ENCODE measurements at regions not wholly inside any gene's neighbourhood (a gene's known extent, or its start where the extent isn't known, plus 50 kb on each side); places are given as distances from the start of the nearest gene placed in this dataset.

- Histone ChIP-seq H3K4me1 (no peaks in the 10 kb centered on the region), H3K36me3 (no peaks in the 10 kb centered on the region), H3K27me3 (no peaks in the 10 kb centered on the region), H3K27ac (no peak overlapping the region), H3K9me3 (no peaks in the 10 kb centered on the region), H3K4me3 (no peak overlapping the region)
- no peak for TF ChIP-seq CTCF (IDR thresholded peaks at IDR 0.05)
- no peak for TF ChIP-seq POLR2A (IDR thresholded peaks at IDR 0.05)
- no peak for TF ChIP-seq POLR2AphosphoS5 (IDR thresholded peaks at IDR 0.05; ENCODE audit: insufficient read depth in 1 of 2, low read depth in 1 of 2)
- no peak for DNase-seq (ENCODE audit: extremely low spot score in 2 of 2)
- intact Hi-C loops (cut with DNase I): no loop called here
Observed at GRCh38 chr12:65613692-65614091, 210.6 kb upstream of the HMGA2 start.

- no peak for DNase-seq (ENCODE audit: extremely low spot score in 2 of 2)
- intact Hi-C loops (cut with DNase I): no loop called here
- no peak overlapping the region for H3K27ac ChIP-seq
Observed at GRCh38 chr12:65614259-65614889, 209.9 kb upstream of the HMGA2 start.

GRCh38 chr12:65615118-65615517 lies 209.2 kb upstream of the HMGA2 start:
- Histone ChIP-seq H3K9me3 (no peaks in the 10 kb centered on the region), H3K4me3 (no peak overlapping the region), H3K27me3 (no peaks in the 10 kb centered on the region), H3K4me1 (no peaks in the 10 kb centered on the region), H3K27ac (no peak overlapping the region), H3K36me3 (no peaks in the 10 kb centered on the region)
- TF ChIP-seq POLR2AphosphoS5 (IDR thresholded peaks at IDR 0.05; ENCODE audit: insufficient read depth in 1 of 2, low read depth in 1 of 2): no peak
- TF ChIP-seq POLR2A (IDR thresholded peaks at IDR 0.05): no peak
- no peak for TF ChIP-seq CTCF (IDR thresholded peaks at IDR 0.05)
- intact Hi-C loops (cut with DNase I): no loop called here
- no peak for DNase-seq (ENCODE audit: extremely low spot score in 2 of 2)

More at GRCh38 chr12:65614259-65614889, 209.9 kb upstream of the HMGA2 start:
- Histone ChIP-seq H3K27me3 (no peaks in the 10 kb centered on the region), H3K4me3 (no peak overlapping the region), H3K9me3 (no peaks in the 10 kb centered on the region), H3K36me3 (no peaks in the 10 kb centered on the region), H3K4me1 (no peaks in the 10 kb centered on the region)
- no peak for TF ChIP-seq POLR2AphosphoS5 (IDR thresholded peaks at IDR 0.05; ENCODE audit: insufficient read depth in 1 of 2, low read depth in 1 of 2)
- no peak for TF ChIP-seq POLR2A (IDR thresholded peaks at IDR 0.05)

GRCh38 chr12:65616022-65616421 lies 208.3 kb upstream of the HMGA2 start:
- no peaks in the 10 kb centered on the region for H3K36me3 ChIP-seq
- DNase-seq (ENCODE audit: extremely low spot score in 2 of 2): no peak
- intact Hi-C loops (cut with DNase I): no loop called here
- TF ChIP-seq POLR2A (IDR thresholded peaks at IDR 0.05) (no peak), POLR2AphosphoS5 (IDR thresholded peaks at IDR 0.05; ENCODE audit: insufficient read depth in 1 of 2, low read depth in 1 of 2) (no peak), CTCF (IDR thresholded peaks at IDR 0.05) (no peak)
- H3K27me3 ChIP-seq: no peaks in the 10 kb centered on the region
- no peak overlapping the region for H3K27ac ChIP-seq
- no peaks in the 10 kb centered on the region for H3K9me3 ChIP-seq
- H3K4me3 ChIP-seq: no peak overlapping the region
- no peaks in the 10 kb centered on the region for H3K4me1 ChIP-seq

- no peak for DNase-seq (ENCODE audit: extremely low spot score in 2 of 2)
- Histone ChIP-seq H3K9me3 (no peaks in the 10 kb centered on the region), H3K27ac (no peak overlapping the region), H3K4me3 (no peak overlapping the region), H3K4me1 (no peaks in the 10 kb centered on the region), H3K27me3 (no peaks in the 10 kb centered on the region), H3K36me3 (no peaks in the 10 kb centered on the region)
- intact Hi-C loops (cut with DNase I): no loop called here
- no peak for TF ChIP-seq POLR2A (IDR thresholded peaks at IDR 0.05)
- no peak for TF ChIP-seq POLR2AphosphoS5 (IDR thresholded peaks at IDR 0.05; ENCODE audit: insufficient read depth in 1 of 2, low read depth in 1 of 2)
- no peak for TF ChIP-seq CTCF (IDR thresholded peaks at IDR 0.05)
Observed at GRCh38 chr12:65618588-65618987, 205.7 kb upstream of the HMGA2 start.

Measured in vagina (tissue), 2 donors.